MCF 10A (cell line): ENCODE measurements at regions not wholly inside any gene's neighbourhood (a gene's known extent, or its start where the extent isn't known, plus 50 kb on each side); places are given as distances from the start of the nearest gene placed in this dataset.

Experiments
- BruUV-seq: library from RNA; stranded (reverse); fragments of 400-500 nt; replicated peaks from 2 replicates; lab custom pipeline; 2021; lab: Mats Ljungman, UMichigan
- CTCF ChIA-PET: fragments of 300-600 bp; sonication (Branson Sonifier 250); formaldehyde crosslinking; extraction: SDS; loops from one replicate; lab custom pipeline; 2021; ENCODE audit warnings: antibody characterized with exemption, inconsistent platforms; lab: Yijun Ruan, JAX
- POLR2A ChIA-PET: fragments of 300-600, 350-650 bp; sonication (Branson Sonifier 250); formaldehyde crosslinking; extraction: SDS; loops from one replicate; lab custom pipeline; 2020; ENCODE audit warnings: antibody characterized with exemption, inconsistent platforms; lab: Yijun Ruan, JAX
- DNase-seq: peaks from one replicate; pipeline ENCODE4 v3.0.0-alpha.2; 2018; ENCODE audit not compliant: unreplicated experiment
- H3K27ac Mint-ChIP-seq: one replicate; pipeline ENCODE4 v1.8.0; 2022; ENCODE audit warnings: mild to moderate bottlenecking, low read depth, mixed read lengths; ENCODE audit not compliant: unreplicated experiment
- H3K27me3 Mint-ChIP-seq: one replicate; pipeline ENCODE4 v1.8.0; 2022; ENCODE audit warnings: mixed read lengths; ENCODE audit not compliant: insufficient read depth, unreplicated experiment
- H3K36me3 Mint-ChIP-seq: one replicate; pipeline ENCODE4 v1.8.0; 2022; ENCODE audit warnings: mild to moderate bottlenecking, moderate library complexity, mixed read lengths; ENCODE audit not compliant: insufficient read depth, unreplicated experiment
- H3K4me1 Mint-ChIP-seq: one replicate; pipeline ENCODE4 v1.8.0; 2022; ENCODE audit warnings: mixed read lengths; ENCODE audit not compliant: insufficient read depth, unreplicated experiment
- H3K4me3 Mint-ChIP-seq: one replicate; pipeline ENCODE4 v1.8.0; 2022; ENCODE audit warnings: mild to moderate bottlenecking, moderate library complexity, mixed read lengths; ENCODE audit not compliant: unreplicated experiment
- H3K9me3 Mint-ChIP-seq: one replicate; pipeline ENCODE4 v1.8.0; 2022; ENCODE audit warnings: mixed read lengths; ENCODE audit not compliant: unreplicated experiment
- CTCF ChIP-seq: fragments of 200-600 bp; IDR thresholded peaks from one replicate; pipeline ENCODE4 v1.8.0; 2022; ENCODE audit warnings: antibody characterized with exemption, mild to moderate bottlenecking; ENCODE audit not compliant: unreplicated experiment
- intact Hi-C: fragments of 100-400 bp; cut with micrococcal nuclease; formaldehyde crosslinking; loops from 2 replicates; pipeline ENCODE4 v1.14.1; 2022

GRCh38 chr22:33188326-33188725, 130.1 kb upstream of the SYN3 start:
- TF ChIP-seq CTCF, result no peak
- no TSS peak for BruUV-seq
- Mint-ChIP-seq H3K36me3 (no peaks in the 10 kb centered on the region), H3K4me1 (no peaks in the 10 kb centered on the region), H3K9me3 (peaks cover 7% of the 10 kb centered on the region), H3K27me3 (no peaks in the 10 kb centered on the region), H3K4me3 (no peak overlapping the region), H3K27ac (no peak overlapping the region)
- CTCF ChIA-PET, result interaction anchor here (0.6 to 0.9 kb wide), 2 partner anchors 12 to 14 kb away, joined by 3 to 4 read pairs; no protein-coding TSS in a partner anchor
- DNase-seq, result peak; percentile 9
- intact Hi-C loops, result no loop called here
- POLR2A ChIA-PET, result no interaction called here

- Mint-ChIP-seq H3K9me3 (peaks cover 8% of the 10 kb centered on the region), H3K36me3 (no peaks in the 10 kb centered on the region), H3K4me1 (no peaks in the 10 kb centered on the region), H3K27ac (no peak overlapping the region), H3K4me3 (no peak overlapping the region), H3K27me3 (no peaks in the 10 kb centered on the region)
- ChIA-PET CTCF (no interaction called here), POLR2A (no interaction called here)
- BruUV-seq, result no TSS peak
- no peak for DNase-seq
- intact Hi-C loops, result no loop called here
- no peak for TF ChIP-seq CTCF
These were observed 128.6 kb upstream of the SYN3 start for GRCh38 chr22:33186816-33187215.

- no peaks in the 10 kb centered on the region for H3K27me3 Mint-ChIP-seq
- CTCF ChIA-PET, result interaction anchor here (0.5 kb wide), 1 partner anchor 199 kb away, joined by 3 read pairs; no protein-coding TSS in a partner anchor
- POLR2A ChIA-PET, result no interaction called here
- H3K36me3 Mint-ChIP-seq, result no peaks in the 10 kb centered on the region
- H3K4me1 Mint-ChIP-seq, result peaks cover 8% of the 10 kb centered on the region
- TF ChIP-seq CTCF, result no peak
- intact Hi-C loops, result no loop called here
- BruUV-seq, result no TSS peak
- peaks cover 8% of the 10 kb centered on the region for H3K9me3 Mint-ChIP-seq
- no peak overlapping the region for H3K4me3 Mint-ChIP-seq
- no peak overlapping the region for H3K27ac Mint-ChIP-seq
- peak; percentile 4 for DNase-seq
These were observed 122.2 kb upstream of the SYN3 start for GRCh38 chr22:33180356-33180755.

GRCh38 chr22:33167998-33168790, 110.0 kb upstream of the SYN3 start:
- ChIA-PET POLR2A (no interaction called here), CTCF (no interaction called here)
- no peaks in the 10 kb centered on the region for H3K27me3 Mint-ChIP-seq
- H3K9me3 Mint-ChIP-seq, result no peaks in the 10 kb centered on the region
- H3K4me3 Mint-ChIP-seq, result no peak overlapping the region
- no TSS peak for BruUV-seq
- intact Hi-C loops, result no loop called here
- no peaks in the 10 kb centered on the region for H3K36me3 Mint-ChIP-seq
- DNase-seq, result no peak
- TF ChIP-seq CTCF, result no peak
- H3K4me1 Mint-ChIP-seq, result no peaks in the 10 kb centered on the region
- no peak overlapping the region for H3K27ac Mint-ChIP-seq
